Hepatic stellate cell (primary cell): ENCODE measurements at regions not wholly inside any gene's neighbourhood (a gene's known extent, or its start where the extent isn't known, plus 50 kb on each side); places are given as distances from the start of the nearest gene placed in this dataset.
"Not testable (repeated sequence)": the region's sequence is repeated elsewhere in the genome, so short reads cannot be mapped to it uniquely, and the experiment has no call there.

ENCODE experiments used
- DNase-seq: peaks from one replicate; pipeline ENCODE4 v3.0.0; 2011; ENCODE audit warnings: low spot score

GRCh38 chr12:18849761-18850160 is 111.8 kb downstream of the CAPZA3 start:
- peak; percentile 1 for DNase-seq

GRCh38 chr12:18850752-18851151 is 112.8 kb downstream of the CAPZA3 start:
- DNase-seq: no peak

GRCh38 chr12:18851271-18851670 is 113.4 kb downstream of the CAPZA3 start:
- no peak for DNase-seq

- no peak for DNase-seq
These were observed 115.8 kb downstream of the CAPZA3 start for GRCh38 chr12:18853570-18854366.

DNA sequence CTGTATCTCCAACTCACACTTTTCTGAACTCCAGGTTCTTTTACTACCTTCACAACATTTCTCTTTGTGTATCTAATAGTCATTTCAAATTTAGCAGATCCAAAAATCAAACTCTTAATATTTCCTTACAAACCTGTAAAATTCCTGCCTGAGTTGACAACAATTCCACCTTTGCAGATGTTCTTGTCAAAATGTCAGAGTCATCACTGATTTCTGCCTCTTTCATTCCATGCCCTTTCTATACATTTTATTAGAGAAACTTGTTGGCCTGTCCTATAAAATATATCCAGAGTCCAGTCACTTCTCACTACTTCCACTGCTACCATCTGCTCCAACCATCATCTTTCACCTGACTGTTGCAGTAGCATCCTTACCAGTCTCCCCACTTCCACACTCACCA is 119.7 kb downstream of the CAPZA3 start:
- DNase-seq: no peak

DNA sequence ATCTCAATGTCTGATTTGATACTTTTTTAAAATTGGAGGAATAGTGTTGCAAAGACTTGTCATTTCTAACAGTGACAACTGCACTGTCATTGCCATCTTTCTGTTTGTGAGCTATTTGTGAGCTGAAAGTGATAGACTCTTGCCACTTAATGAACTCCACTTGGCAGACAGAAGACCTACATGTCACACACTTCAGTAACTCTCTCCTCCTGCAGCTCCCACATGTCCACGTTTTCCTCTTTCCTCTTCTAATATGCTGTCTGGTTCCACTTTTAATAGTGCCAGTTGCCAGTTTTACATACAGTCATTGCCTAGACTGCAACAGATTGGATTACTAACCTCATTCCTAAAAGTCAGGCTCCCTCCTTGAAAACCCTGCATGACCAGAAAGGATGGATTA is 121.5 kb downstream of the CAPZA3 start:
- DNase-seq: no peak

DNA sequence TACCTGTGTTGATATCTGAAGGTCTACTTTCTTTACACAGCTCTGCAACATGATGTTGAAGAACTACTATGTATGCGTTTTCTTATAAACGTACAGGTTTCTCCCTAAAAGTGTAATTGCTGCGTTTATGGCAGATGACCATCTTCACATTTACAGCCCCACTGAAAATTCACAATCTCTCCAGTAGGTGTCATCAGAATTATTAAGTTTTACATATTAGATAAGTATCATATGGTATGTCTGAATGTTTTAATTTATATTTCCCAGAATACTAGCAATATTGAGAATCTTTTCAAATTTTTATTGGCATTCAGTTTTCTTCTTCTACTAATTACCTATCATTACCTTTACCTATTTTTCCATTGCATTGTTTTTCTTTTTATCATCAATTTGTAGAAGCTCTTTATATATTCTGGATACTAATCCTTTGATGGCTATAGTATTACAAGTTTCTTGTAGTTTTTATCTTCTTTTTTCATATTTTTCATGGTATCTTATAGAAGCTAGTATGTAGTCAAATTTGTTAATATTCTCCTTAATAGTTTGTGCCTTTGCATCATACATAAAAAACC is 123.5 kb downstream of the CAPZA3 start:
- no peak for DNase-seq

GRCh38 chr12:18863769-18864500 is 126.0 kb downstream of the CAPZA3 start:
- no peak for DNase-seq

DNA sequence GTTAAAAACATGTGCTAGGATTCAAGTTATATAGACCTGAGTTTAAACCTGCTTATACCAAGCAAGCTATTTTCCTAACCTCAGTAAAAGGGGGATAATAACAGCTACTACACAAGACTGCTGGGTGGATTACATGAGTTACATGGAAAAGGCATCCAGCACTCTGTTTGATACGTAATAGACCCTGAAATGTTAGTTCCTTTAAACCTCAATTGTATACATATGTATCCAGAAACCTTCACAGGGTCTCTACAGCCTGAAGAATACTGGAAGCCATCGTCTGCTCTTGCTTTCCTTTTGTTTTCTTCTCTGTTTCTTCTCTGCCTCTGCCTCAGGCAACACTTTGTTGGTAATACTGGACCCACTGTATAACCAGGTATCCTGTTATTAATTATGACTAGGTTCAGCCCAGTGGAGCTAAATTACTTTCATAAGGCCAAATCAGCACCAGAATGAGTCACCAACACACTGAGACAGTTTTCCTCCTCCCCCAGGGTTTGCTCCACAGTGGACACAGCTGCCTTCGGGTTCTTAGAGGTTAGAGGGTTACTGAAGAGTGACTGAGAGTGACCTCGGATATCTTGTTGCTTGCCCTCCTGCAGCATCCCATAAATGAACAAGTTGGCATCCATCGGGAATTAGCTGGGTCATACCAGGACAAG is 127.1 kb downstream of the CAPZA3 start:
- no peak for DNase-seq

- DNase-seq: no peak
These were observed 130.8 kb downstream of the CAPZA3 start for GRCh38 chr12:18868717-18869116.

DNA sequence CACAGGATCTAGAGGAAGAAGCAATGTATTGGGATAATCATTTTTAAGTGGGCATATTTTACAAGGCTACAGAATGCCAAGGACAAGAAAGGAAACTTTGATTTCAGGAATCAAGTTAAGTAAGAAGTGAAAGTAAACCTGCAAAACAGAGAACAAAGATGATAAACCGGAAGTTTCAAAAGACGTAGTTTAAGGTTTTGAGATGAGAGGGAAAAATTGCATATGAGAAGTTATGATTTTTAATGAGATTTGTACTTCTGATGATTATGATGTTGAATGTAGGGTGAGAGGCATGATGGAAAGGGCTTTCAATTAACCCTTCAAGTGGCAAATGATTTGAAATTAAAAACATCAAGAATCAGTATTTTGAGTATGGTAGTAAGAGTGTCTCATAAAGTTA is 134.9 kb downstream of the CAPZA3 start:
- DNase-seq: no peak

- DNase-seq: no peak
These were observed 140.8 kb downstream of the CAPZA3 start for GRCh38 chr12:18878676-18879180.

GRCh38 chr12:18882690-18883089 is 144.8 kb downstream of the CAPZA3 start:
- DNase-seq: no peak

- DNase-seq: no peak
These were observed 149.0 kb downstream of the CAPZA3 start for GRCh38 chr12:18886962-18887361.

GRCh38 chr12:18887368-18887767 is 149.4 kb downstream of the CAPZA3 start:
- no peak for DNase-seq

DNA sequence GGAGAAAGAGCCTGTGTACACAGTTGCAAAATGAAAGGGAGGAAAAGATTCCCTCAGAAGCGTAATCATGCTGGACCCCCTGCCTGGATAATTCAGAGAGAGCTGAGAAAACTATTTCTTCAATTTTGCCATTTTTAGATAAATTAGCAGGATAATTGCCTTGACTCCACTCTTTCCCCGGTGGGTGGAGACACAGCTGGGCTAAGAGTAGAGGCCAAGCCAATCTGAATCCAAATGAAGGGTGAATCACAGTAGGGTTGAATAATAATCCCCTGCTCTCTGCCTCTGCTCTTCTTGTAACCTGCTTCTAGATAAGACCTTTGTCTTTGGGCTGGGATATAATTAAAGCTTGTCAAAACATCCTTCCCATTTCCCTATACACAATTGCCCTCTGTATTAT is 150.1 kb downstream of the CAPZA3 start:
- DNase-seq: no peak

DNA sequence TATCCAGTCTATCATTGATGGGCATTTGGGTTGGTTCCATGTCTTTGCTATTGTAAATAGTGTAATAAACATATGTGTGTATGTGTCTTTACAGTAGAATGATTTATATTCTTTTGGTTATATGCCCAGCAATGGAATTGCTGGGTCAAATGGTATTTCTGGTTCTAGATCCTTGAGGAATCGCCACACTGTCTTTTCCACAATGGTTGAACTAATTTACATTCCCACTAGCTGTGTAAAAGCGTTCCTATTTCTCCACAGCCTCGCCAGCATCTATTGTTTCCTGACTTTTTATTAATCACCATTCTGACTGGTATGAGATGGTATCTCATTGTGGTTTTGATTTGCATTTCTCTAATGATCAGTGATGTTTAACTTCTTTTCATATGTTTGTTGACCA is 152.7 kb downstream of the CAPZA3 start:
- not testable (repeated sequence) for DNase-seq

DNA sequence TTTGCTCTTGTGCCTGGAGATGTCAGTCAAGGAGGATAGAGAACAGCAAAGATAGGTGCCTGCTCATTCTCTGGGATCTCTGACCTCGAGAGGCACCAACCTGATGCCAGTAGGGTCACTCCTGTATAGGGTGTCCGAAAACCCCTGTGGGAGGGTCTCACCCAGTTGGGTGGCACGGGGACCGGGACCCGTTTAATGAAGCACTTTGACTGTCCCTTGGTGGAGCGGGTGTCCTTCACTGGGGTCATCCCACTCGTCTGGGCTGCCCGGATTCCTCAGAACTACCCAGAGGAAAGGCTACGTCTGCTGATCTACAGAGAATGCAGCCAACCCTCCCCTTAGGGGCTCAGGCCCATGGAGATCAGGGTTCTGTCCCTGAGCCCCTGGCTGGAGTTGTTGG is 157.6 kb downstream of the CAPZA3 start:
- no peak for DNase-seq

DNA sequence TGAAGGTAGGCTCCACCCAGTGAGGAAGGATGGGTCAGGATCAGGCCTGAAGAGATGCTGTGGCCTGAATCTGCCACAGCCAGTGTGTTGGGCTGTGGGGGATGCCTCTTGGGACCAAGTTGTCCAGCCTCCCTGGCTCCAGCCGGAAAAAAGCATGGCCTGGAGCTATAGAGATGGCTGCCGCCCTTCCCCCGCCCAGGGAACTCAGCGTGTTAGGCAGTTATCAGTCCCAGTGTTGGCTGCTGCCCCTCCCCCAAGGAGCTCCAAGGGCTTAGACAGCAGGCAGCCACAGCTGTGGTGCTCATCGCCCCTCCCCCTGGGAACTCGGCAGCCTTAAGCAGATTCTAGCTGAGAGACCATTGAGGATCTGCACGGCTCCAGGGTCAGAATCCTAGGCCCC is 158.0 kb downstream of the CAPZA3 start:
- no peak for DNase-seq

DNA sequence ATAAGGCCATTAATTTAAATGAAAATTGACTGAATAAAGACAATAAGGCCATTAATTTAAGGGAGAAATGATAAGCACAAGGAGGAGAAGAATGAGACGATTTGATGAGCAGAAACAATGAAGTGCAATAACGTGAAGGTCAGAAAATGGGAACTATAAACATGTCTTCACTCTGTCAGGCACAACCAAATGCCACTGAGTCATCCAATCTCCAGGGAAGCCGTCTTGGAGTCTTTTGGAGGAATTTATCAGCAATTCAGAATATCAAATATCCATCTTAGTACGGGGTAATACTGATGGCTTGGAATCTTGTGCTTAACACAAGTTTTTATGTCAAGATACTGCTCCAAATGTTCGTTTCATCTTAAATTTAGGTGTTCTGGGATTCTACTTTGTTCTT is 159.9 kb downstream of the CAPZA3 start:
- no peak for DNase-seq

DNA sequence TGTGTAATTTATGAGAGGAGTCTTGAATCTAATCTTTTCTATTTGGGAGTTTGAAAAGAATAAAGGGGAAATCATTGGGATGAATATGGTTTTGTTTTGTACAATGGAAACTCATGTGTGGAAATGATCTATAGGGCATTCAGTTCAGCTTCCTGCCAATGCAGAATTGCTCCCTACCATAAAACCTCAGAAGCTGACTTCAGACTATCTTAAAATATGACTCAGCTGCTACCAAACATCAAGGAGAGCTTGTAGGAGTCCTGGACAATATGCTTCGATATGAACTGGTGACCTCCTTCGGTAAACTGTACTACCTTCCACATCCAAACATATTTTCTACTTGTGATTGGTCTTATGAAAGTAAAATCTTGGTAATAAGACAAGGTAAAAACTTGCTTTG is 160.6 kb downstream of the CAPZA3 start:
- DNase-seq: no peak

- no peak for DNase-seq
These were observed 161.2 kb downstream of the CAPZA3 start for GRCh38 chr12:18899162-18899561.
